NCI-H1694 treated with DMSO at 0.1 percent for 48 hours (cell line): ENCODE measurements at regions not wholly inside any gene's neighbourhood (a gene's known extent, or its start where the extent isn't known, plus 50 kb on each side); places are given as distances from the start of the nearest gene placed in this dataset.
"Not testable (repeated sequence)": the region's sequence is repeated elsewhere in the genome, so short reads cannot be mapped to it uniquely, and the experiment has no call there.

ENCODE experiments used
- DNase-seq: peaks from one replicate; lab custom pipeline; 2025; lab: John Stamatoyannopoulos, UW

GRCh38 chr20:51126337-51126736, 103.4 kb upstream of the KCNG1 start:
- DNase-seq: no peak

DNA sequence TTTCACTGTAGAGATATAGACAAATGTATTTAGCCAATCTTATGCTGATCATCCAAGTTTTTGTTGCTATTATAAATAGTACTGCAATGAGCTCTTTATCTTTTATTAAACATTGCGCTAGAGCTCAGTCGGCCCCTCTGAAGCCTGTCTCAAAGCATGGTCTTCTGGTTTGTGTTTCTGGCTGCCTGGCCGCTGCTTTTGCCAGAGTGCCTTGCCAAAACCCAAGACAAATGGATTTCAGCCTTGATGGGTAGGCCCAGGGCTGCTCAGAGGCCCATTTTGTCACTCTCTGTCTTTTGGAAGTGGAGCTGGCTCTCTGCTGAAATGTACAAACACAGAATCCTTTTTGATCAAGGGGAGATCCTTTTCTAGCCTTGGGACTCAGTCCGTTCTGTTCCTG, 102.9 kb upstream of the KCNG1 start:
- no peak for DNase-seq

- no peak for DNase-seq
Measured at GRCh38 chr20:51125105-51125504, 102.2 kb upstream of the KCNG1 start.

DNA sequence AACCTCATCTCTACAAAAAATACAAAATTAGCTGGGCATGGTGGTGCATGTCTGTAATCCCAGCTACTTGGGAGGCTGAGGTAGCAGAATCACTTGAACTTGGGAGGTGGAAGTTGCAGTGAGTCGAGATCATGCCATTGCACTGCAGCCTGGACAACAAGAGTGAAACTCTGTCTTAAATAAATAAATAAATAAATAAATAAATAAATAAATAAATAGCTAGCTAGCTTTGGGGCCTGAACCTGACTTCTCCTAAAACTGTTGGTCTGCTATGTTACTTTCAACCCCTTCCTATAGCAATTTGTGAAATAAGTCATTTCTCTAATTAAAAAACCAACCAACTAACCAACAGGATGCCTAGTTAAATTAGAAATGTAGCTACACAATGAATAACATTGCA, 101.0 kb upstream of the KCNG1 start:
- not testable (repeated sequence) for DNase-seq

- no peak for DNase-seq
Measured at GRCh38 chr20:51122931-51123658, 100.2 kb upstream of the KCNG1 start.

DNA sequence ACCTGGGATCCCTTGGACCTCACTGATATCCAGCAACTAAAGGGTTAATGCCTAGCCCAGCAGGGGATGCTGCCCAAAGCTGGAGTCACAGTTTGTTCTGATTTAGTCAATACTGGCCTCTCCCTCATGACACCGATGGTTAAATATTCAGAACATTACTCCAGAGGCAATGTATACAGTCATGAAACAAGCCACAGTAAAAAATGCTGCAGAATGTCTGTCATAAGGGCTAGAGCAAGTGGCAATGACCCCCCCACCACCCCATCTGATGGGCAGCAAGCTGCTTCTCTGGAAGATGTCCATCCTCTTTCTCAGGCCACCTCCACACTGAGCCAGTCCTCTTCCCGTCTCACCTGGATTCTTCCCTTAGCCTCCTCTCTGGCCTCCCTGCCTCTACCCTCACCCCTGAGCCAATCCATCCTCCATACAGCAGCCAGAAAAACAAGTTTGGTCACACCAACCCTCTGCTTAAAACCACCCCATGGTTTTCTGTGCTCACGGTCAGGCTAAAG, 99.0 kb upstream of the KCNG1 start:
- no peak for DNase-seq

DNA sequence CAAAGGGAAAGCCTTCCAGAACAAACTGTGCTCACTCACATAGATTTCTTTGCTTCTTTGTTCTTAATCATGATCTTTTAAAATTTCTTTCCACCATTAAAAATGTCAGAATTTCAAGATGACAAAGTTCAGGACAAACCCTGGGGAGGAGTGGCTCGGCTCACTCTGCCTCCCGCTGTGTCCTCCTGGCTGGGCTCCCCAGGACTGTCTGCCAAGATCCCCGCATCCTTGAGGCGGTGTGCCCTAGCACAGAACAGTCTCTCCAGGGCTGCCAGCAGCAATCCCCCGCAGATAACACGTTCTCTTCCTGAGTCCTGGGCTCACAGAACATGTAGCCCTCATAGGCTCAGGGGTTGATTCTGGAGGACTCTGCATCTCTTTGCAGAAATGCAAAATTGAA, 98.4 kb upstream of the KCNG1 start:
- DNase-seq: no peak

- no peak for DNase-seq
Measured at GRCh38 chr20:51120868-51121267, 98.0 kb upstream of the KCNG1 start.

DNA sequence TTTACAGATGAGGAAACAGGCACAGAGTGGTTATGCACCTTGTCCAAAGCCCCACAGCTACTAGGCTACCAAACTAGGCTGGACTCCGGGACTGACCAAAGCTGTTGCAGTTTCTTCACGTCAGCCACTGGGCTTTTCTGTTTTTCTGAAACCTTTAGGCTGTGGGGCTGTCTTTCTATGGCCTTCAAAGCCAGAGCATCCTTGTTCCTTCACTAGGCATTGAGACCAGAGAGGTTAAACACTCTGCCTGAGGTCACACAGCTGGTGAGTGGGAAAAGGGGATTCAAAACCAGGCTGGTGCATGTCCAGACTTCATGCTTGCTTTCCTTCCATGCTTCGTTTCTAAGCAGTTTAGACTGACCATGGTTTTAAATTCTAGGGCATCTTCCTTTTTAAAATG, 97.5 kb upstream of the KCNG1 start:
- DNase-seq: no peak

DNA sequence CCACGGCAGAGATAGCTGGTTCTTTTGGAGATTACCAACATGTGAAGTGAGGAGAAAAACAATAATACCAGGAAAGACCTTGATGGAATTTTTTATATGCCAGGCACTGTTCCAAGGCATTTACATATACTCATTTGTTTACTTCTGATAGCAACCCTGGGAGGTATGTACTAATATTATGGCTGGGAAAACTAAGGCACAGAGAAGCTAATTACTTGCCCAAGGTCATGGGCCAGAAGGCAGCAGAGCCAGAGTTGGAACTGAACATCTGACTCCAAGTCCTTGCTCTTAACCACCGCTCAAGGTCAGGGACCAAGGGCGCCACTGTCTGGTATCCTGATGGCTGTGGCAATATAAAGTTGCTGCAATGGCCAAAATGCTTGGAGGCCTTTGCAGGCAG, 97.0 kb upstream of the KCNG1 start:
- no peak for DNase-seq

GRCh38 chr20:51118985-51119527, 96.1 kb upstream of the KCNG1 start:
- no peak for DNase-seq

DNA sequence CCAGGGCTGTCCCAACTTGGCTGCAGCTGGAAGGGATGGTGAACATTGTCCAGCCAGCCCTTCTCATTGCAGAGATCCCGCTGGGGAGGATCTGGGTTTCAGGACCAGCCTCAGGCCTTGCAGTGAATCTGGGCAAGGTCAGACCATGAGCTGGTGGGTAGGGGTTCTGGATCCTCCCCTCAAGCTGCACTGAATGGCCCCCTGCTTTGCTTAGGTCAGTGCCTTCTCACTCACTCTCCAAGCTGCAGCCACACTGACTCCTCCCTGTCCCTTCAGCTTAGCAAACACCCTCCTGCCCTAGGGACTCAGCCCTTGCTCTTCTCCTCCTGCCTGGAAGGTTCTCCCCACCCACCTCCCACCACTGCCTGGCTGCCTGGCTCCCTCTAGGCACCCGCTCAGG, 95.3 kb upstream of the KCNG1 start:
- DNase-seq: no peak

DNA sequence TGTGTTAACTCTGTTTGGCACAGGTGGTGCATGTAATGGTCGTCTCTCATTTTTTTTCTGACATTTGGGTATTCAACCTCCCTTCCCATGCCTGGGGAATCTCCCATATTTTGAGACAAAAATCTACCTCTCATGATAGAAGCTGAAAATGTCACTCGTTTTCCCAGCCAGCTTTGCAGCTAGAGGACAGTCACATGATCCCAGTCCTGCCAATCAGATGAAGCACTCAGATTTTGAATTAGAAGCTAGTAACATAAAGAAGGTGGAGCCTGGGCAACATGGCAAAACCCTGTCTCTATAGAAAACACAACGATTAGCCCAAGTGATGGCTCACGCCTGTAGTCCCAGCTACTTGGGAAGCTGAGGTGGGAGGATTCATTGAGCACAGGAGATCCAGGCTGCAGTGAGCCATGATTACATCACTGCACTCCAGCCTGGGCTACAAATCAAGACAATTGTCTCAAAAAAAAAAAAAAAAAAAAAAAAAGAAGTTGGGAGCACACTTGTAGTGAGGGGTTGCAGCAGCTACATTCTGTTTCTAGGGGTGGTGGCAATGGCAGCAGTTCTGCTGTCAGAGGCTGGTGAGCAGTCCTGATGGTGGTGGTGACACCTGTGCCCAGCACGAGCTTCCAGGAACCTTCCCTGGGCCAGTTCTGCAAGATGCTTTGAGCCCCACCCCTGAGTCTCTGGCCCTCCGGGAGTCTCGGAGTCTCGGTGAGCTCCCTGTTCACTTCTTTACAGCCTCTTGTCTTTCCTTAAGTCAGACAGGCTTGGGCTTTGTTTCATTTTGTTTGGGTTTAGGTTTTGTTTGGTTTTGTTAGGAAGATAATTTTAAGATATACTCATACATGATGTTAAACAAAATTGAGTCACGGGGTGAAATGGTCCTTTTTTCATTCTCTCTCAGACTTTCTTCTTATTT, 94.1 kb upstream of the KCNG1 start:
- DNase-seq: no peak

- DNase-seq: peak; percentile 6
Measured at GRCh38 chr20:51111290-51111689, 88.4 kb upstream of the KCNG1 start.

- no peak for DNase-seq
Measured at GRCh38 chr20:51108638-51109363, 85.9 kb upstream of the KCNG1 start.

DNA sequence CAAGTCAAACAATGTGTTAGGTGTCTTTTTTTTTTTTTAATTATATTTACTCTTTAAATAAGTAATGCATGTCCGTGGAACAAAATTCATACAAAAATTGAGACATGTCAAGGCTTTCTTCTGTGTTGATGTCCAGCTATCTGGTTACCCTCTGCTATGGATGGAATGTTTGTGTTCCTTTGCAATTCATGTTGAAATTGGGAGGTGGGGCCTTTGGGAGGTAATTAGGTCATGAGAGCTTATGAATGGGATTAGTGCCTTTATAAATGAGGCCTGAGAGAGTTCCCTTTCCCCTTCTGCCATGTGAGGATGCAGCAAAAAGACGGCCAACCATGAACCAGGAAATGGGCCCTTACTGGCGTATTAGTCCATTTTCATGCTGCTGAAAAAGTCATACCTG, 83.1 kb upstream of the KCNG1 start:
- no peak for DNase-seq

DNA sequence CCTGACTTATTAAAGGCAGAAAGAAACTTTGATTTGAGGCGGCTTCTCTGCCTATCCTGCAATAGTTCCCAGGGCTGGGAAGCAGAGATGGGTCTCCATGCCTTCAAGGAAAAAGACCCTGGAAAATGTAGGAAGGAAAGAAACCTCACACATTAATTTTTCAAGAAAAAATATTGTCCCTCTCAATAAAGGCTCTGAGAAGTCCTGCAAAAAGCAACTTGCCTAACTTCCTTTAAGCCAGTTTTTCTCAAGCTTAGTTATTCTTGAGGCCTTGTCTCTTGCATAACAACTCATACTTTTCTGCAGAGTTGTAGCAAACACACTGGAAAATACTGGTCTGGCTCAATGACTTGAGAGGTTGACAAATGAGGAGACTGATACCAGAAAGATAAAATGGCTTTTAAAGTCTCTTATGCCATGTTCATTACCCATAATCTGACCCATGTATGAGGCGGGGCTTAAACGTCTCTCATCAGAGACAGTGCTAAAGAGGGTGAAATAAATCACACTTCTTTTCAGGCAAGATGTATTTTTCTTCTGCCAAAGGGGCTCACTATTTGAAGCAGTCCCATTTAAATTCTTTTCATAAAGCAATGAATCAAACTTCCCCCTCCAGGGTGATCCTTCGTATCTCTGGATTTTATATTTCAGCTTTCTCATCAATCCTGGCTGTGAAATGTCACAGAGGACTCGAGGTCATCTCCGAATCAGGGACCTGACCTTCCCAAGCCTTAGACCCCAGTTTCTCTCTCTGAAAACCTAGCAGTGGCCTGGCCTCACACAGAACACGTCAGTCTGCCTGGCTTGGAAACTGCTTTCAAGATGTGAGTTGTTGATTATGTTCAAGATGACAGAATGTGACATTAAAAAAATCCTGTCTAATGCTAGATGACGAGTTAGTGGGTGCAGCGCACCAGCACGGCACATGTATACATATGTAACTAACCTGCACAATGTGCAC, 82.3 kb upstream of the KCNG1 start:
- no peak for DNase-seq

GRCh38 chr20:51100617-51101016, 77.7 kb upstream of the KCNG1 start:
- DNase-seq: no peak

- DNase-seq: no peak
Measured at GRCh38 chr20:51098284-51098810, 75.4 kb upstream of the KCNG1 start.

GRCh38 chr20:51097351-51098120, 74.6 kb upstream of the KCNG1 start:
- no peak for DNase-seq
